ENCODE measurements at regions not wholly inside any gene's neighbourhood (a gene's known extent, or its start where the extent isn't known, plus 50 kb on each side); places are given as distances from the start of the nearest gene placed in this dataset.

- peaks cover 0 to 12% (median 0%) of the 10 kb centered on the region in 12 donors for H3K4me1 ChIP-seq
- peaks cover 0 to 10% (median 0%) of the 10 kb centered on the region in 9 donors for H3K27me3 ChIP-seq
- intact Hi-C loops (cut with DNase I) = loop anchor here in 1 of 10 donors (10.0 kb wide), 1 partner anchor 59 kb away; no protein-coding TSS in a partner anchor
- H3K4me3 ChIP-seq = no peak overlapping the region
- H3K27ac ChIP-seq = no peak overlapping the region
- H3K9me3 ChIP-seq = no peaks in the 10 kb centered on the region
- DNase-seq (no peak), ATAC-seq (no peak)
- 66 to 72% (median 69%) methylated on average over 5 of the region's 5 CpGs for WGBS, 4 donors
- no peaks in the 10 kb centered on the region for H3K36me3 ChIP-seq
- TF ChIP-seq, protein P1, sequence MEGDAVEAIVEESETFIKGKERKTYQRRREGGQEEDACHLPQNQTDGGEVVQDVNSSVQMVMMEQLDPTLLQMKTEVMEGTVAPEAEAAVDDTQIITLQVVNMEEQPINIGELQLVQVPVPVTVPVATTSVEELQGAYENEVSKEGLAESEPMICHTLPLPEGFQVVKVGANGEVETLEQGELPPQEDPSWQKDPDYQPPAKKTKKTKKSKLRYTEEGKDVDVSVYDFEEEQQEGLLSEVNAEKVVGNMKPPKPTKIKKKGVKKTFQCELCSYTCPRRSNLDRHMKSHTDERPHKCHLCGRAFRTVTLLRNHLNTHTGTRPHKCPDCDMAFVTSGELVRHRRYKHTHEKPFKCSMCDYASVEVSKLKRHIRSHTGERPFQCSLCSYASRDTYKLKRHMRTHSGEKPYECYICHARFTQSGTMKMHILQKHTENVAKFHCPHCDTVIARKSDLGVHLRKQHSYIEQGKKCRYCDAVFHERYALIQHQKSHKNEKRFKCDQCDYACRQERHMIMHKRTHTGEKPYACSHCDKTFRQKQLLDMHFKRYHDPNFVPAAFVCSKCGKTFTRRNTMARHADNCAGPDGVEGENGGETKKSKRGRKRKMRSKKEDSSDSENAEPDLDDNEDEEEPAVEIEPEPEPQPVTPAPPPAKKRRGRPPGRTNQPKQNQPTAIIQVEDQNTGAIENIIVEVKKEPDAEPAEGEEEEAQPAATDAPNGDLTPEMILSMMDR (IDR thresholded peaks at IDR 0.05) = no peak
Observed at GRCh38 chr21:35585878-35586277, 474.4 kb downstream of the SETD4 start.

DNA sequence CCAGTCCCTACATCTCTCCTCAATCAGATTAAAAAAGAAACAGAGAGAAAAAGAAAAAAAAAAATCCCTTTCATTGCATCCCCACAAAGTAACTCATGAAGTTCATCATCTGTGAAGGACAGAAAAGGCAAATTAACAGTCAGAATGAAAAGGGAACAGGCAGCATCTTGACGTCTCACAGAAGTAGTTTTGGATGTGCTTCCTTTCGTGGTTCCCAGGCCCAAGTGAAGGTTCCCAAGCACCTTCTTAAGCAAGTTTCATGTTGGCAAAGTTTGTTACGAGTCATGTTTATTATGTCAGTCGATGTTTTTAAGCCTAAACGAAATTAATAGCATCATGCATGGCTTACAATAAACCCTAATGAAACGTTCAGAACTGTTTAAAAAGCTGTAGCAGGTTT lies 475.2 kb downstream of the SETD4 start:
- peaks cover 0 to 12% (median 0%) of the 10 kb centered on the region in 12 donors for H3K4me1 ChIP-seq
- H3K9me3 ChIP-seq = no peaks in the 10 kb centered on the region
- intact Hi-C loops (cut with DNase I) = loop anchor here in 1 of 10 donors (10.0 kb wide), 1 partner anchor 60 kb away; no protein-coding TSS in a partner anchor
- H3K27me3 ChIP-seq = peaks cover 0 to 10% (median 0%) of the 10 kb centered on the region in 9 donors
- H3K4me3 ChIP-seq = no peak overlapping the region
- ATAC-seq (no peak), DNase-seq (no peak)
- TF ChIP-seq, protein P1 (IDR thresholded peaks at IDR 0.05) = no peak
- TF ChIP-seq POLR2A (IDR thresholded peaks at IDR 0.05) = no peak
- no peak overlapping the region for H3K27ac ChIP-seq
- 63 to 73% (median 67%) methylated on average over 6 of the region's 6 CpGs for WGBS, 4 donors
- H3K36me3 ChIP-seq = no peaks in the 10 kb centered on the region

DNA sequence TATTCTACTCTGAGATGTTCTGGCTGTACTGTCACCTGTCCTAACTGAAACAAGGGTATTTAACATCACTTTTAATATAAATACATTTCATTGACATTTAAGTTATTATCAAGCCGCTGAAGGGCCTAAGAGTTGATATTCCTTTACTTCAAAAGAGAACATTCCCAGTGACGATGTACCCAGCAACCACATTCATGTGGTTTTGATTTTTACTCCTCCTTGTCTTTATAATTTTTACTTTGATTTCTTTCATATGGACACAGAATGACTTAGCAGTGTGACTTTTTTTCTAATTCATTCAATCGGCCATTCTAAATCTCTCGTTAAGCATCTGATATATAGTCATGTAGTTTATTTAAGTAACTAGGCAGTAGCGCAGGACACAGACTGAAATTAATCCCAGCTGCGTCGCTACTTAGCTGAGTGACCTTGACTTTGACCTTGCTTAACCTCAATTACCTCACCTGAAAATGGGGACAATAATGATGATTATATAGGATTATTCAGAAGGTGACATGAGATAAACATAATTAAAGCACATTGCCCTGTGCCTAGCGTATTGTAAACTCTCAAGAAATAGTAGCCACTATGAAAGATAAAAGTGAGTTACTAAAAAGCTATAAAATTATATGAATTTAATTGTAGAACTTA lies 476.6 kb downstream of the SETD4 start:
- H3K4me3 ChIP-seq = no peak overlapping the region
- ATAC-seq (no peak), DNase-seq (no peak)
- H3K4me1 ChIP-seq = peaks cover 0 to 12% (median 0%) of the 10 kb centered on the region in 12 donors
- H3K36me3 ChIP-seq = no peaks in the 10 kb centered on the region
- H3K27ac ChIP-seq = no peak overlapping the region
- peaks cover 0 to 10% (median 0%) of the 10 kb centered on the region in 9 donors for H3K27me3 ChIP-seq
- WGBS, 4 donors = 91 to 94% (median 92%) methylated on average over 8 of the region's 8 CpGs
- H3K9me3 ChIP-seq = no peaks in the 10 kb centered on the region
- TF ChIP-seq POLR2A (IDR thresholded peaks at IDR 0.05) = no peak
- TF ChIP-seq, protein P1 (IDR thresholded peaks at IDR 0.05) = no peak
- intact Hi-C loops (cut with DNase I) = loop anchor here in 1 of 10 donors (10.0 kb wide), 1 partner anchor 61 kb away; no protein-coding TSS in a partner anchor

DNA sequence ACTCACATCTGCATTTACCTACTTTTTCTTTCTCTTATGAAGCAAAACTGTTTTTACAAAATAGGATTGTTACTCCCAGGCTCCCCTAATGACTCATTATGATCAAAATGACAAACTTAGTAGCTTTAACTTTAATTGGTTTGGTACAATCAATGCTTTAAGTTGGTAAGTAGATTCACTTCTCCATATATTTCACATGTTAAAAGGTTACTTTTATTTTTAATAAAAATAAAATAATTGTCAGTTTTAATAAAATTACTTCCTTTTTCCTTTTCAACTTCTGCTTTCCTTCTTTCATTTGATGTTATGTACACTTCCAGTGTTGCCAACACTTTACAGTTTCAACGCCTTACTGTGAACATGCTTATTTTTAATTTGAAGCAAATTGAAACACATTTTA lies 477.6 kb downstream of the SETD4 start:
- TF ChIP-seq POLR2A (IDR thresholded peaks at IDR 0.05) = no peak
- TF ChIP-seq, protein P1 (IDR thresholded peaks at IDR 0.05) = no peak
- H3K4me1 ChIP-seq = peaks cover 0 to 12% (median 0%) of the 10 kb centered on the region in 12 donors
- H3K9me3 ChIP-seq = no peaks in the 10 kb centered on the region
- WGBS, 4 donors = 75 to 83% (median 81%) methylated on average over 1 of the region's 1 CpG
- no peak overlapping the region for H3K4me3 ChIP-seq
- peaks cover 0 to 5% (median 0%) of the 10 kb centered on the region in 9 donors for H3K27me3 ChIP-seq
- ATAC-seq (no peak), DNase-seq (no peak)
- no peaks in the 10 kb centered on the region for H3K36me3 ChIP-seq
- intact Hi-C loops (cut with DNase I) = loop anchor here in 1 of 10 donors (10.0 kb wide), 1 partner anchor 62 kb away; no protein-coding TSS in a partner anchor
- H3K27ac ChIP-seq = peak overlapping the region in 1 of 12 donors; percentile 1

Data from heart left ventricle (tissue), 16 donors.